ENCODE measurements at regions not wholly inside any gene's neighbourhood (a gene's known extent, or its start where the extent isn't known, plus 50 kb on each side); places are given as distances from the start of the nearest gene placed in this dataset.

- H3K27ac ChIP-seq (ENCODE audit: low read length) = no peak overlapping the region
- no peak overlapping the region for H3K4me3 Mint-ChIP-seq
- POLR2A ChIA-PET = no interaction called here
- no peaks in the 10 kb centered on the region for H3K36me3 Mint-ChIP-seq
- H3K27me3 ChIP-seq (replicated peaks in 1 of 2; ENCODE audit: control insufficient read depth in 2 of 2, extremely low read depth in 1 of 2, insufficient read depth in 2 of 2, low read length in 1 of 2) = peaks cover 0 to 5% of the 10 kb centered on the region in 2 experiments
- H3K4me1 ChIP-seq (ENCODE audit: control insufficient read depth in 1 of 2, extremely low read depth in 1 of 2, insufficient read depth in 2 of 2, low read length in 2 of 2) = no peaks in the 10 kb centered on the region
- no peaks in the 10 kb centered on the region for H3K36me3 ChIP-seq (ENCODE audit: control insufficient read depth in 2 of 2, extremely low read depth in 1 of 2, insufficient read depth in 1 of 2, low read length in 1 of 2)
- CTCF ChIA-PET = no interaction called here
- no peak overlapping the region for H3K27ac Mint-ChIP-seq
- DNase-seq (no peak), ATAC-seq (replicated peaks in 1 of 4) (no peak)
- H3K27me3 Mint-ChIP-seq = peaks cover 0 to 3% of the 10 kb centered on the region in 2 donors
- H3K4me1 Mint-ChIP-seq = no peaks in the 10 kb centered on the region
- no peak overlapping the region for H3K4me3 ChIP-seq (ENCODE audit: control insufficient read depth in 1 of 2, extremely low read depth in 1 of 2, low read length in 1 of 2)
- WGBS (ENCODE audit: insufficient coverage) = no CpG with 5 or more reads among the region's 2 CpGs
- H3K9me3 Mint-ChIP-seq = no peaks in the 10 kb centered on the region
- H3K9me3 ChIP-seq = no peaks in the 10 kb centered on the region
Observed at GRCh38 chr6:154650351-154650750, 82.9 kb upstream of the SCAF8 start.

DNA sequence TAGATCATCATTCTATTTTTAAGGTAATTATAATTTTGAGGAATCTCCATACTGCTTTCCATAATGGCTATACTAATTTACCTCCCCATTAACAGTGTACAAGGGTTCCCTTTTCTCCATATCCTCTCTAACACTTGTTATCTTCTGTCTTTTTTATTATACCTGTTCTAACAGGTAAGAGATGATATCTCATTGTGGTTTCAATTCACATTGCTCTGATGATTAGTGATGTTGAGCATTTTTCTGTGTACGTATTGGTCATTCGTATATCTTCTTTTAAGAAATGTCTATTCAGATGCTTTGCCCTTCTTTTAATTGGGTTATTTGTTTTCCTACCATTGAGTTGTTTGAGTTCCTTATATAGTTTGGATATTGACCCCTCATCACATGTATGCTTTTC, 81.6 kb upstream of the SCAF8 start:
- WGBS (ENCODE audit: insufficient coverage) = no CpG with 5 or more reads among the region's 2 CpGs
- H3K36me3 Mint-ChIP-seq = no peaks in the 10 kb centered on the region

GRCh38 chr6:154653385-154653784, 79.8 kb upstream of the SCAF8 start:
- ChIA-PET POLR2A (no interaction called here), CTCF (no interaction called here)
- Mint-ChIP-seq H3K27ac (no peak overlapping the region), H3K36me3 (no peaks in the 10 kb centered on the region), H3K4me1 (no peaks in the 10 kb centered on the region), H3K9me3 (no peaks in the 10 kb centered on the region), H3K4me3 (no peak overlapping the region), H3K27me3 (peaks cover 3% of the 10 kb centered on the region in 2 donors)
- no peaks in the 10 kb centered on the region for H3K9me3 ChIP-seq
- DNase-seq (no peak), ATAC-seq (replicated peaks in 1 of 4) (no peak)
- no peak overlapping the region for H3K4me3 ChIP-seq (ENCODE audit: control insufficient read depth in 1 of 2, extremely low read depth in 1 of 2, low read length in 1 of 2)
- H3K27me3 ChIP-seq (replicated peaks in 1 of 2; ENCODE audit: control insufficient read depth in 2 of 2, extremely low read depth in 1 of 2, insufficient read depth in 2 of 2, low read length in 1 of 2) = no peaks in the 10 kb centered on the region
- 63% methylated on average over 2 of the region's 3 CpGs for WGBS (ENCODE audit: insufficient coverage)
- no peak overlapping the region for H3K27ac ChIP-seq (ENCODE audit: low read length)
- H3K4me1 ChIP-seq (ENCODE audit: control insufficient read depth in 1 of 2, extremely low read depth in 1 of 2, insufficient read depth in 2 of 2, low read length in 2 of 2) = no peaks in the 10 kb centered on the region
- no peaks in the 10 kb centered on the region for H3K36me3 ChIP-seq (ENCODE audit: control insufficient read depth in 2 of 2, extremely low read depth in 1 of 2, insufficient read depth in 1 of 2, low read length in 1 of 2)

More for the DNA sequence above, 81.6 kb upstream of the SCAF8 start:
- no peak overlapping the region for H3K4me3 Mint-ChIP-seq
- no peak overlapping the region for H3K4me3 ChIP-seq (ENCODE audit: control insufficient read depth in 1 of 2, extremely low read depth in 1 of 2, low read length in 1 of 2)
- H3K27ac ChIP-seq (ENCODE audit: low read length) = no peak overlapping the region
- no peak overlapping the region for H3K27ac Mint-ChIP-seq
- H3K4me1 ChIP-seq (ENCODE audit: control insufficient read depth in 1 of 2, extremely low read depth in 1 of 2, insufficient read depth in 2 of 2, low read length in 2 of 2) = no peaks in the 10 kb centered on the region
- no peaks in the 10 kb centered on the region for H3K9me3 Mint-ChIP-seq
- H3K36me3 ChIP-seq (ENCODE audit: control insufficient read depth in 2 of 2, extremely low read depth in 1 of 2, insufficient read depth in 1 of 2, low read length in 1 of 2) = no peaks in the 10 kb centered on the region
- POLR2A ChIA-PET = interaction anchor here in 1 of 2 donors (0.7 kb wide), 1 partner anchor 320 kb away, joined by 3 read pairs; no protein-coding TSS in a partner anchor
- H3K9me3 ChIP-seq = no peaks in the 10 kb centered on the region
- H3K4me1 Mint-ChIP-seq = no peaks in the 10 kb centered on the region
- CTCF ChIA-PET = no interaction called here
- no peaks in the 10 kb centered on the region for H3K27me3 ChIP-seq (replicated peaks in 1 of 2; ENCODE audit: control insufficient read depth in 2 of 2, extremely low read depth in 1 of 2, insufficient read depth in 2 of 2, low read length in 1 of 2)
- ATAC-seq (replicated peaks in 1 of 4) = no peak
- no peak for DNase-seq
- peaks cover 0 to 3% of the 10 kb centered on the region in 2 donors for H3K27me3 Mint-ChIP-seq

DNA sequence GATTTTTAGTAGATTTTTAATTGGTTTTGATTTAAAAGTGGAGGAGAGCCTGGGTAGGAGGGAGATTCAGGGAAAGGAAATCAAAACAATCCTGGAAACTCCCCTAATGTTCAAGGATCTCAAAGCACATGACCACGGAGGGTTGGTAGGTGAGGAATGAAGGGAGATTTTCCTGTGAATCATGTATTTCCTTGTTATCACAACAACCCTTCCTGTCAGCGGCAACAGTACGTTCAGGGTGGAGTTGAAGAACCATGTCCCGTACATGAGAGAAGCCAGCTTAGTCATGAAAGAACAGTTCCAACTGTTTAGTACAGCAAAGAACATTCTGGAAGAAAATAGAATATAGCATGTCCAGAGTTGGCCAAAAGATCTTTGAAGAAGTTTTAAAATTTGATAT, 79.4 kb upstream of the SCAF8 start:
- no peak overlapping the region for H3K27ac ChIP-seq (ENCODE audit: low read length)
- 80% methylated on average over 1 of the region's 4 CpGs for WGBS (ENCODE audit: insufficient coverage)

GRCh38 chr6:154656660-154657059, 76.6 kb upstream of the SCAF8 start:
- H3K9me3 ChIP-seq = no peaks in the 10 kb centered on the region
- ATAC-seq (replicated peaks in 1 of 4) = no peak
- no peak overlapping the region for H3K27ac Mint-ChIP-seq
- no peaks in the 10 kb centered on the region for H3K36me3 Mint-ChIP-seq
- no peak overlapping the region for H3K4me3 ChIP-seq (ENCODE audit: control insufficient read depth in 1 of 2, extremely low read depth in 1 of 2, low read length in 1 of 2)
- H3K4me3 Mint-ChIP-seq = no peak overlapping the region
- H3K27me3 ChIP-seq (replicated peaks in 1 of 2; ENCODE audit: control insufficient read depth in 2 of 2, extremely low read depth in 1 of 2, insufficient read depth in 2 of 2, low read length in 1 of 2) = peaks cover 0 to 4% of the 10 kb centered on the region in 2 experiments
- H3K4me1 Mint-ChIP-seq = no peaks in the 10 kb centered on the region
- H3K4me1 ChIP-seq (ENCODE audit: control insufficient read depth in 1 of 2, extremely low read depth in 1 of 2, insufficient read depth in 2 of 2, low read length in 2 of 2) = no peaks in the 10 kb centered on the region
- H3K27me3 Mint-ChIP-seq = peaks cover 3% of the 10 kb centered on the region in 2 donors
- H3K27ac ChIP-seq (ENCODE audit: low read length) = no peak overlapping the region
- no CpG with 5 or more reads among the region's 2 CpGs for WGBS (ENCODE audit: insufficient coverage)
- no peak for DNase-seq
- POLR2A ChIA-PET = no interaction called here
- CTCF ChIA-PET = interaction anchor here in 1 of 2 donors (0.6 kb wide), 1 partner anchor 33 kb away, joined by 3 read pairs; no protein-coding TSS in a partner anchor
- no peaks in the 10 kb centered on the region for H3K36me3 ChIP-seq (ENCODE audit: control insufficient read depth in 2 of 2, extremely low read depth in 1 of 2, insufficient read depth in 1 of 2, low read length in 1 of 2)
- no peaks in the 10 kb centered on the region for H3K9me3 Mint-ChIP-seq

More for the DNA sequence above, 79.4 kb upstream of the SCAF8 start:
- Mint-ChIP-seq H3K27ac (no peak overlapping the region), H3K4me1 (no peaks in the 10 kb centered on the region), H3K4me3 (no peak overlapping the region), H3K27me3 (peaks cover 3% of the 10 kb centered on the region in 2 donors), H3K36me3 (no peaks in the 10 kb centered on the region), H3K9me3 (no peaks in the 10 kb centered on the region)
- ChIA-PET POLR2A (no interaction called here), CTCF (no interaction called here)
- Histone ChIP-seq H3K4me3 (ENCODE audit: control insufficient read depth in 1 of 2, extremely low read depth in 1 of 2, low read length in 1 of 2) (no peak overlapping the region), H3K27me3 (replicated peaks in 1 of 2; ENCODE audit: control insufficient read depth in 2 of 2, extremely low read depth in 1 of 2, insufficient read depth in 2 of 2, low read length in 1 of 2) (no peaks in the 10 kb centered on the region), H3K9me3 (no peaks in the 10 kb centered on the region), H3K36me3 (ENCODE audit: control insufficient read depth in 2 of 2, extremely low read depth in 1 of 2, insufficient read depth in 1 of 2, low read length in 1 of 2) (no peaks in the 10 kb centered on the region), H3K4me1 (ENCODE audit: control insufficient read depth in 1 of 2, extremely low read depth in 1 of 2, insufficient read depth in 2 of 2, low read length in 2 of 2) (no peaks in the 10 kb centered on the region)
- no peak for DNase-seq
- ATAC-seq (replicated peaks in 1 of 4) = no peak

DNA sequence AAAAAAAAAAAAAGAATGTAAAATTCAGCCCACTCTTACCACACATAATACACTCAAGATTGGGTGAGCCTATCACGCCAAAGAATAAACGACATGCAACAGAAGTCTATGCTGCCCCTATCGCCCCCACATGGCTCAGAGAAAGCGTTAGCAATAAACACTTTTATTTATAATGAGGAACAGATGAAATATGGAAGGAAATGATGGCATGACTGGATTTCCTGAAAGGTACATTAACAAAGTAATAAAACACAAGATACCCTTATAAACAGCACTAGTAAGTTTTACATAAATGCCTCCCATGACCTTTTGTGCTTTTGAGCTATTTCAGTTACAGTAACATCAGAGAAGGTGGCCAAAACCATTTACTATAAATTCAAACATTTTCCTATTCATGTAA, 71.4 kb upstream of the SCAF8 start:
- Histone ChIP-seq H3K4me1 (ENCODE audit: control insufficient read depth in 1 of 2, extremely low read depth in 1 of 2, insufficient read depth in 2 of 2, low read length in 2 of 2) (no peaks in the 10 kb centered on the region), H3K27ac (ENCODE audit: low read length) (no peak overlapping the region), H3K9me3 (no peaks in the 10 kb centered on the region), H3K4me3 (ENCODE audit: control insufficient read depth in 1 of 2, extremely low read depth in 1 of 2, low read length in 1 of 2) (no peak overlapping the region), H3K27me3 (replicated peaks in 1 of 2; ENCODE audit: control insufficient read depth in 2 of 2, extremely low read depth in 1 of 2, insufficient read depth in 2 of 2, low read length in 1 of 2) (peaks cover 0 to 5% of the 10 kb centered on the region in 2 experiments), H3K36me3 (ENCODE audit: control insufficient read depth in 2 of 2, extremely low read depth in 1 of 2, insufficient read depth in 1 of 2, low read length in 1 of 2) (no peaks in the 10 kb centered on the region)
- ATAC-seq (replicated peaks in 1 of 4) (no peak), DNase-seq (no peak)
- ChIA-PET CTCF (no interaction called here), POLR2A (no interaction called here)
- H3K4me1 Mint-ChIP-seq = no peaks in the 10 kb centered on the region
- no peak overlapping the region for H3K27ac Mint-ChIP-seq
- H3K27me3 Mint-ChIP-seq = peaks cover 0 to 5% of the 10 kb centered on the region in 2 donors
- no peak overlapping the region for H3K4me3 Mint-ChIP-seq
- no peaks in the 10 kb centered on the region for H3K9me3 Mint-ChIP-seq
- no peaks in the 10 kb centered on the region for H3K36me3 Mint-ChIP-seq
- no CpG with 5 or more reads among the region's 4 CpGs for WGBS (ENCODE audit: insufficient coverage)

GRCh38 chr6:154664287-154664686, 68.9 kb upstream of the SCAF8 start:
- H3K9me3 Mint-ChIP-seq = no peaks in the 10 kb centered on the region
- WGBS (ENCODE audit: insufficient coverage) = 93% methylated on average over 2 of the region's 3 CpGs
- no peaks in the 10 kb centered on the region for H3K4me1 Mint-ChIP-seq
- Histone ChIP-seq H3K27me3 (replicated peaks in 1 of 2; ENCODE audit: control insufficient read depth in 2 of 2, extremely low read depth in 1 of 2, insufficient read depth in 2 of 2, low read length in 1 of 2) (peaks cover 0 to 9% of the 10 kb centered on the region in 2 experiments), H3K36me3 (ENCODE audit: control insufficient read depth in 2 of 2, extremely low read depth in 1 of 2, insufficient read depth in 1 of 2, low read length in 1 of 2) (no peaks in the 10 kb centered on the region), H3K4me1 (ENCODE audit: control insufficient read depth in 1 of 2, extremely low read depth in 1 of 2, insufficient read depth in 2 of 2, low read length in 2 of 2) (no peaks in the 10 kb centered on the region), H3K4me3 (ENCODE audit: control insufficient read depth in 1 of 2, extremely low read depth in 1 of 2, low read length in 1 of 2) (no peak overlapping the region), H3K27ac (ENCODE audit: low read length) (no peak overlapping the region), H3K9me3 (no peaks in the 10 kb centered on the region)
- no peak overlapping the region for H3K4me3 Mint-ChIP-seq
- POLR2A ChIA-PET = no interaction called here
- CTCF ChIA-PET = no interaction called here
- DNase-seq = no peak
- ATAC-seq (replicated peaks in 1 of 4) = no peak
- no peaks in the 10 kb centered on the region for H3K36me3 Mint-ChIP-seq
- no peak overlapping the region for H3K27ac Mint-ChIP-seq
- H3K27me3 Mint-ChIP-seq = peaks cover 0 to 1% of the 10 kb centered on the region in 2 donors
